ENCODE measurements at regions not wholly inside any gene's neighbourhood (a gene's known extent, or its start where the extent isn't known, plus 50 kb on each side); places are given as distances from the start of the nearest gene placed in this dataset.
"Not testable (repeated sequence)": the region's sequence is repeated elsewhere in the genome, so short reads cannot be mapped to it uniquely, and the experiment has no call there.

DNA sequence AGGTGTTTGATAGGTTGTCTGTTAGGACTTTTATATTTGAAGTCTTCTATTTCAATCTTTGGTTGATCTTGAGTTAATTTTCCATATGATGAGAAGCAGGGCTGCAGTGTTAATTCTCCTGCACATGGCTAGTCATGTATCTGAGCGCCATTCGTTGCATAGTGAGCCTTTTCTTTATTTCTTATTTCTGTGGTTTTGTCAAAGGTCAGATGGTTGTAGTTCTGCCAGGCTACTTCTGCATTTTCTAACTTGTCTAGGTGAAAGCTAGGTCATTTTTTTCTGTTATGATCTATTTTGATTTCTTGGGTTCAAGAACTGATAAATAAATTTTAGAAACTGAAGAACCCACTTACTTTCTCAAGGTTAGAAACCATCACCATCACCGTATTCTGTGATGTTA, 56.7 kb downstream of the CCDC74A start:
- no peak for DNase-seq (ENCODE audit: extremely low read depth in 1 of 11, low read depth in 9 of 11, low spot score in 4 of 11)

DNA sequence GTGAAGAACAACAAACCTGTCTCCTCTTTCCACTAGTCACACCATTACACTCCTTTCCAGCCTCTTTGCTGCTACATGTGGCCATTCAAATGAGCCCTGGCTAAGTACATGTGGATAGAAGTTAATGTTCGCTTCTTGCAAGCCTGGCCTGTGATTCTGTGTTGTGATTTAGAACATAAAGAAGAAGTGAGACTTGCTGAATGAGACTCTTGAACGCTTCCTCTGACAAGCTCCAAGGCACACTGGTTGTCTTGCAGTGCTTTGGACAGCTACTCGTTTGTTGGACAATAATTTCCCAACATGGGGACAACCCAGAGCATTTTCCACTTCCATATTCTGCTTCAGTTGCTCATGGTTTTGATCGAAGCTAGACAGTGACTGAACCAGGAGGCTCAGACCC, 57.3 kb downstream of the CCDC74A start:
- DNase-seq (ENCODE audit: extremely low read depth in 1 of 11, low read depth in 9 of 11, low spot score in 4 of 11) = no peak

DNA sequence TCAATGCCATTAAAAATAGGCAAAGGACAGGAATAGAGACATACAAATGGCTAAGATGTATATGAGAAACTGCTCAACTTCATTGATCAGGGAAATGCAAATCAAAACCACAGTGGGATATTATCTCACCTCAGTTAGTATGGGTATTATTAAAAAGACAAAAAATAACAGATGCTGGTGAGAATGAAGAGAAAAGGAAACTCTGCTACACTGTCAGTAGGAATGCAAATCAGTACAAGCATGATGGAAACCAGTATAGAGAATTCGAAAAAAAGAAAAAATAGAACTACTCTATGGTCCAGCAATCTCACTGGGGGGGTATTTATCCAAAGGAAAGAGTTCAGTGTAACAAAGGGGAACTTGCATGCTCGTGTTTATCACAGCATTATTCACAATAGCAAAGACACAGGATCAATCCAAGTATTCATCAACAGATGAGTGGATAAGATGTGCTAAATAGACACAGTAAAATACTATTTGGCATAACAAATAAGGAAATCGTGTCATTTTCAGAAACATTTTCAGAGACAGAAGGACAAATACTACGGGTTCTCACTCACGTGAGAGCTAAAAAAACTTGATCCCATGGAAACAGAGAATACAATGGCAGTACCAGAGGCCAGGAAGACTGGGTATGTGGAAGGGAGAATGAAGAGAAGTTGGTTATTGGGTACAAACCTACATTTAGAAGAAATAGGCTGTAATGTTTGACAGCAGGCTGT, 60.6 kb downstream of the CCDC74A start:
- no peak for DNase-seq (ENCODE audit: extremely low read depth in 1 of 11, low read depth in 9 of 11, low spot score in 4 of 11)

DNA sequence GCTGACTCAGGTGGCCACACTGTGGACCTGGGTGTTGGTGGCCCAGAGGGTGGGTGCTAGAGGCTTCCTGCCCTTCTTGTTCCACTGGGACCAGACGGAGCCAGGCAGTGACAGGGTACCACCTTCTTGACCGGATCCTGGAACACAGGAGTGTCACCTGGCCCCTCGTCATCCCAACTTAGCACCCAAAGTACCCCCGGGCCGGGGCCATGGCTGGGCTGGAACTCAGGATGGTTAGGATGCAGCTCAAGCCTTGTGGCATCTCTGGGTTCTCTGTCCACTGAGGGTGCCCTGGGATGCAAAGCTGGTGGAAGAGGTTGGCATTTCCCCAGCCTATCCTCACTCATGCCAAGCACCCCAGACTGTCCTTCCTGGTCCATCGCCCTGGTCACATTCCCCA, 61.4 kb downstream of the CCDC74A start:
- not testable (repeated sequence) for DNase-seq (ENCODE audit: extremely low read depth in 1 of 11, low read depth in 9 of 11, low spot score in 4 of 11)

DNA sequence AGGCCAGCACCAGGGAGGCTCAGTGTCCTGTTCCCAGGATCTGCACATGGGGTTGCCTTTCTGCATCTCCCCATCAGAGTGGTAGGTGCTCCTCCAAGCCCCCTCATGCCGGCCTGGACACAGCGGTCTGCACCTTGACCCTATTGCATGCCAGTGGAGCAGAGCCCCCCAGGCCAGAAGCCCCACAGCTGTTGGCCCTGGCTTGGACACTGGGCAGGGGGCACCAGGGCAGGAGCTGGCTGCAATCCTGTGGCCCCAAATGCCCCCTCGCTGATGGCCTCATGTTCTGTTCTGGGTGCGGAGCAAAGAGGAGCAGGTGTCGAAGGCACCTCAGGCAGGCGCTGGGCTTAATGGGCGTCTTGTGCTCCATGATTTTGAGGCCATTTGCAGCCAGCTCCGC, 62.7 kb downstream of the CCDC74A start:
- no peak for DNase-seq (ENCODE audit: extremely low read depth in 1 of 11, low read depth in 9 of 11, low spot score in 4 of 11)

DNA sequence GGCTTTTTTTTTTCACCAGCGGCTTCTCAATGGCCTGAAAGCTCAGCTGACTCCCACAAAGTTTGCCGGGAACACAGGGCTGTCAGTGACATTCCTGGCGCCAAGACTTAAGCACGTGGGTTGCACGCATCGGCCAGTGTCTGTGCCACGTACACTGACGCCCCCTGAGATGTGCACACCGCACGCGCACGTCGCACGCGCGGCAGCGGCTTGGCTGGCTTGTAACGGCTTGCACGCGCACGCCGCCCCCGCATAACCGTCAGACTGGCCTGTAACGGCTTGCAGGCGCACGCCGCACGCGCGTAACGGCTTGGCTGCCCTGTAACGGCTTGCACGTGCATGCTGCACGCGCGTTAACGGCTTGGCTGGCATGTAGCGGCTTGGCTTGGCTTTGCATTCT, 63.2 kb downstream of the CCDC74A start:
- no peak for DNase-seq (ENCODE audit: extremely low read depth in 1 of 11, low read depth in 9 of 11, low spot score in 4 of 11)

DNA sequence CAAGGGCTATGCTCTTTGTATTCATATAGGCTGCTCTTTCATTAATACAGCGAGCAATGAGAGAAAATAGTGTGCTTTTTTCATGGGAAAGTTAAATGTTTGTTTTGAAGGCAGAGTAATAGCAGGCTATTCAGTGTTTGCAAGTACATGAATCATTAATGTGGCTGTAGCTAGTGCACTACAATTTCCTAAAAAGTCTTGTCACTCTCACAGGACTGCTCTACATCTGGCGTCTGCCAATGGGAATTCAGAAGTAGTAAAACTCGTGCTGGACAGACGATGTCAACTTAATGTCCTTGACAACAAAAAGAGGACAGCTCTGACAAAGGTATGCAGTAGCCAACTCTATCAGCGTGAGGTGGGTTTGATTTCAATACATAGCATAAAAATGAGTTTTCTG, 68.9 kb downstream of the CCDC74A start:
- not testable (repeated sequence) for DNase-seq (ENCODE audit: extremely low read depth in 1 of 11, low read depth in 9 of 11, low spot score in 4 of 11)

DNA sequence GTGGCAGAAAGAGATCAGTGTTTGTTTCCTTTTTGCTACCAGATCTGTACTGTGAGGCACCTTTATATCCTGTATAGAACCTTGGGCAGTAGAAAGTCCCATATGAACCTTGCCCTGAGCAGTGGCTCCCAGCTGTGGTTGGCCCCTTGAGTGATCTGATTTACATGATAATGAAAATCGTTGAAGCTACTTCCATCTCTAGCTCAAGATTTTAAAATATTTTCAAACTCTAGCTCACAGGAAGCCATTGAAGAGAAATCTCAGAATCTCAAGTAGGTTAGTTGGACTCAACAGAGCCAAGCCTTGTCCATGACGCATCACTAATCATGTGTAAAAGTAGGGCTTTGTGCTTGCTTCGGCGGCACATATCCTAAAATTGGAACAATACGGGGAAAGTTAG, 74.8 kb downstream of the CCDC74A start:
- DNase-seq (ENCODE audit: extremely low read depth in 1 of 11, low read depth in 9 of 11, low spot score in 4 of 11) = not testable (repeated sequence)

DNA sequence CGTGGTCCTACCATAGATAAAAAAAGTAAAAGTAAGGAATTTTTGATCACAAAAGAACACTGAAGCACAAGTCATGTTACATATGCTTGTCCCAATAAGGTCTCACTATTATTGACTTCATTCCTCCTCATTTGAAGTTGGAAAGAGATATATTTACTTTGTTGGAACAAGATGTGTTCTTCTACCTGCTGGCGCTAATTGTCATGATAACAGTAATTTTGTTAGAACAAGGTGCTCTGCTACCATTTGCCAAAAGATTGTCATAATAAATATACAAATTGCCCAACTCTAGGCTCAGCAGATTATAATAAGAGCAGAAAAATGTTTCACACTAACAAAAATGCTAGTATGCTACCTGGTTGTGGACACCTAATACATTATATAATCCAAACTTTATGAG, 77.0 kb downstream of the CCDC74A start:
- DNase-seq (ENCODE audit: extremely low read depth in 1 of 11, low read depth in 9 of 11, low spot score in 4 of 11) = not testable (repeated sequence)

DNA sequence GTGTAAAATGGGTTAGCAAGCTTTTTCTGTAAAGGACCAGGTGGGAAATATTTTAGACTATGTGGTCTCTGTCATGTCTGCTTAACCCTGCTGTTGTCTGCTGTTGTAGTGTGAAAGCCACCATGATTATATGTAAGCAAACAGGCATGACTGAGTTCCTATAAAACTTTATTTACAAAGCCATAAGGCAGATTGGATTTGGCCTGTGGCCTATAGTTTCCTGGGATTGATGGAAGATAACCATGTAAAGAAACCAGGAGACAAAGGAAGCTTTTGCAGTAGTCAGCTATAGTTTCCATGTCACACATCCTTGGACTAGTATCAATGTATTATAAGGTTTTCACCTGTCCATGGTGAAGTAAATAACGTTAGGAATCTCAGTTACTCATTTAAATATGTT, 78.7 kb downstream of the CCDC74A start:
- DNase-seq (ENCODE audit: extremely low read depth in 1 of 11, low read depth in 9 of 11, low spot score in 4 of 11) = not testable (repeated sequence)

DNA sequence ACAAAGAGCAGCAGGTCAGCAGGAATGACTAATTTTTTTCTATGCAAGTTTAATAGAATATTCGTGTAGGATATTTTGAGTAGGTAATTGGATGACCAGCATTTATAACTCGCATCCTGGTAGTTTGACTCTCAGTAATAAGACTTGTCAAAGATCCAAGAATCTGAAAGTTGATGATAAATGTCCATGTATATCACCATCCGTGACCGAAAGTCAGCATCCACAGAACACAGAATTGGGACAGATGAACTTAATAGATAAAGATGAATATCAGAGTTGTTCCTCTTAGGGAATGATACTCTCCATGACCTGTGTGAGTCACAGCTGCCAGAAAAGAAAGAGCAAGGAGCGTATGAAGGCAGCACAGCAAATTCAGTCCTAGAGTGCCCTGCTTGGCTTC, 79.4 kb downstream of the CCDC74A start:
- not testable (repeated sequence) for DNase-seq (ENCODE audit: extremely low read depth in 1 of 11, low read depth in 9 of 11, low spot score in 4 of 11)

DNA sequence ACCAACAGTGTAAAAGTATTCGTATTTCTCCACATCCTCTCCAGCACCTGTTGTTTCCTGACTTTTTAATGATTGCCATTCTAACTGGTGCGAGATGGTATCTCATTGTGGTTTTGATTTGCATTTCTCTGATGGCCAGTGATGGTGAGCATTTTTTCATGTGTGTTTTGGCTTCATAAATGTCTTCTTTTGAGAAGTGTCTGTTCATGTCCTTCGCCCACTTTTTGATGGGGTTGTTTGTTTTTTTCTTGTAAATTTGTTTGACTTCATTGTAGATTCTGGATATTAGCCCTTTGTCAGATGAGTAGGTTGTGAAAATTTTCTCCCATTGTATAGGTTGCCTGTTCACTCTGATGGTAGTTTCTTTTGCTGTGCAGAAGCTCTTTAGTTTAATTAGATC, 86.9 kb downstream of the CCDC74A start:
- not testable (repeated sequence) for DNase-seq (ENCODE audit: extremely low read depth in 1 of 11, low read depth in 9 of 11, low spot score in 4 of 11)

DNA sequence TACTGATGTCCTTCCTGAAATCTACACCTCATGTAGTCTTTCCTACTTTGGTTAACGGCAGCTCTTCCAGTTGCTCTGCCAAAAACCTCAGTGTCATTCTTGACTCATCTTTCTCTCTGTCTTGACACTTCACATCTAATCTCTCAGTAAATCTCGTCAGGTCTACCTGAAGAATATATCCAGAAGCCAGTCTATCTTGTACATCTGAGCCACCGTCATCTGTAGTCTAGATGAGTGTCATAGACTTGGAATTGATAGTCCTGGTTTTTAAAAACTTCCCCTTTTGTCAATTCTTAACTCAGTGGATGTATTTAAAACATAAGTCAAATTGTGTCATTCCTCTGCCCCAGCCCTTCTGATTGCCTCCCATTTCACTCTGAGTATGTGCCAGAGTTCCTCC, 90.6 kb downstream of the CCDC74A start:
- not testable (repeated sequence) for DNase-seq (ENCODE audit: extremely low read depth in 1 of 11, low read depth in 9 of 11, low spot score in 4 of 11)

DNA sequence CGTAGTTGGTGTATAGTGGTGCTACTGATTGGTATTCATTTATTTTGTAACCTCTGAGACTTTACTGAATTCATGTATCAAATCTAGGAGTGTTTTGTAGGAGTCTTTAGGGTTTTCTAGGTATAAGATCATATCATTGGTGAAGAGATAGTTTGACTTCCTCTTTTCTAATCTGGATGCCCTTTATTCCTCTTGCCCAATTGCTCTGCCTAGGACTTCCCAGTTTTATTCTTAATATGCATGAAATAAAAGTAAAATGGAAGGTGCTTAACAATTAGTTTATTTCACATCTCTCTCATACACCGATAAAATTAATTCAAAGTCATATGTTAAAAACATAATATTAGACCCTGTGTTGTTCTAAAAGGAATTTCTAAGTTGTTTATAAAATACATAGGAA, 95.2 kb downstream of the CCDC74A start:
- not testable (repeated sequence) for DNase-seq (ENCODE audit: extremely low read depth in 1 of 11, low read depth in 9 of 11, low spot score in 4 of 11)

DNA sequence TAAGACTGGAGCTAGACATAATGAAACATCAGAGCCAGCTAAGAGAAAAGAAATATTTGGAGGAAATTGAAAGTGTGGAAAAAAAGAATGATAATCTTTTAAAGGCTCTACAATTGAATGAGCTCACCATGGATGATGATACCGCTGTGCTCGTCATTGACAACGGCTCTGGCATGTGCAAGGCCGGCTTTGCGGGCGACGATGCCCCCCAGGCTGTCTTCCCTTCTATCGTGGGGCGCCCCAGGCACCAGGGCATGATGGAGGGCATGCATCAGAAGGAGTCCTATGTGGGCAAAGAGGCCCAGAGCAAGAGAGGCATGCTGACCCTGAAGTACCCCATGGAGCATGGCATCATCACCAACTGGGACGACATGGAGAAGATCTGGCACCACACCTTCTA, 98.3 kb downstream of the CCDC74A start:
- not testable (repeated sequence) for DNase-seq (ENCODE audit: extremely low read depth in 1 of 11, low read depth in 9 of 11, low spot score in 4 of 11)

DNA sequence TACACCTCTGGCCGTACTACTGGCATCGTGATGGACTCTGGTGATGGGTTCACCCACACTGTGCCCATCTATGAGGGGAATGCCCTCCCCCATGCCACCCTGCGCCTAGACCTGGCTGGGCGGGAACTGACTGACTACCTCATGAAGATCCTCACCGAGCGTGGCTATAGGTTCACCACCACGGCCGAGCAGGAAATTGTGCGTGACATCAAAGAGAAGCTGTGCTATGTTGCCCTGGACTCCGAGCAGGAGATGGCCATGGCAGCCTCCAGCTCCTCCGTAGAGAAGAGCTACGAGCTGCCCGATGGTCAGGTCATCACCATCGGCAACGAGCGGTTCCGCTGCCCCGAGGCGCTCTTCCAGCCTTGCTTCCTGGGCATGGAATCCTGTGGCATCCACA, 98.9 kb downstream of the CCDC74A start:
- not testable (repeated sequence) for DNase-seq (ENCODE audit: extremely low read depth in 1 of 11, low read depth in 9 of 11, low spot score in 4 of 11)

DNA sequence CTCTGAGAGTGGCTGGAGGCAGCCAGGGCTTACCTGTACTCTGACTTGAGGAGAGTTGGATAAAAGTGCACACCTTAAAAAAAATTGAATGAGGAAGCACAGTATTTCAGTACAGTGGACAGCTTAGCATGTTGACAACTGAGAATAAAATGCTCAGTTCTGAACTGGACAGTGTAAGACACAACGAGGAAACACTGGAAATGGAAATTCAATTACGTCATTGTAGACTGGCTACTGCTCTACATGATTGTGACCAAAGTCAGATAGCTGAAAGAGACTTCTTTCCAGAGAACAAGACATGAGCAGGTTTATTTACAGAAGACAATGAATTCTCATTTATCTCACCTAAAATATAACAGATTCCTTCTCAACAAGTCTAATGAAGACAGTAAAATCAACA, 100.1 kb downstream of the CCDC74A start:
- DNase-seq (ENCODE audit: extremely low read depth in 1 of 11, low read depth in 9 of 11, low spot score in 4 of 11) = not testable (repeated sequence)

DNA sequence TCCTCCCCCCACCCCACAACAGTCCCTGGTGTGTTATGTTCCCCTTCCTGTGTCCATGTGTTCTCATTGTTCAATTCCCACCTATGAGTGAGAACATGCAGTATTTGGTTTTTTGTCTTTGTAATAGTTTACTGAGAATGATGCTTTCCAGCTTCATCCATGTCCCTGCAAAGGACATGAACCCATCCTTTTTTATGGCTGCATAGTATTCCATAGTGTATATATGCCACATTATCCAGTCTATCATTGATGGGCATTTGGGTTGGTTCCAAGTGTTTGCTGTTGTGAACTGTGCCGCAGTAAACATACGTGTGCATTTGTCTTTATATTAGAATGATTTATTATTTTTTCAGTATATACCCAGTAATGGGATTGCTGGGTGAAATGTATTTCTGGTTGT, 104.0 kb downstream of the CCDC74A start:
- DNase-seq (ENCODE audit: extremely low read depth in 1 of 11, low read depth in 9 of 11, low spot score in 4 of 11) = not testable (repeated sequence)

DNA sequence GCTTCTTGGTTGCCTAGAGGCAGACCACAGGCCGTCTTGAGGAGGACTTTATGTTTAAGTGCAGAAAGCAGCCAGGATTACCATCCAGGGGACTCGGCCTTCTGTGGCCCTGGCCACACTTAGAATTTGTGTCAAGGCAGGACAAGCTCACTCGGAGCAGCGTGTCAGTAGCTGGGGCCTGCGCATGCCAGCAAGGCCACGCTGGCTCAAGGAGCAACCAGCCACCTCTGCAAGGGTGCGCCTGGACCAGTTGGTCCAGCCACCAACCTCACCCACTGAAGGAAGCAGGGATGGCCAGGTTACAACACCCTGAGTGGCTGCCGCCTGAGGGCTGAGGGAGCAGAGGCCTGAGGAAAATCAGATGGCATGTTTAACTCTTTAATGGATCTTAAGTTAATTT, 105.7 kb downstream of the CCDC74A start:
- DNase-seq (ENCODE audit: extremely low read depth in 1 of 11, low read depth in 9 of 11, low spot score in 4 of 11) = not testable (repeated sequence)

DNA sequence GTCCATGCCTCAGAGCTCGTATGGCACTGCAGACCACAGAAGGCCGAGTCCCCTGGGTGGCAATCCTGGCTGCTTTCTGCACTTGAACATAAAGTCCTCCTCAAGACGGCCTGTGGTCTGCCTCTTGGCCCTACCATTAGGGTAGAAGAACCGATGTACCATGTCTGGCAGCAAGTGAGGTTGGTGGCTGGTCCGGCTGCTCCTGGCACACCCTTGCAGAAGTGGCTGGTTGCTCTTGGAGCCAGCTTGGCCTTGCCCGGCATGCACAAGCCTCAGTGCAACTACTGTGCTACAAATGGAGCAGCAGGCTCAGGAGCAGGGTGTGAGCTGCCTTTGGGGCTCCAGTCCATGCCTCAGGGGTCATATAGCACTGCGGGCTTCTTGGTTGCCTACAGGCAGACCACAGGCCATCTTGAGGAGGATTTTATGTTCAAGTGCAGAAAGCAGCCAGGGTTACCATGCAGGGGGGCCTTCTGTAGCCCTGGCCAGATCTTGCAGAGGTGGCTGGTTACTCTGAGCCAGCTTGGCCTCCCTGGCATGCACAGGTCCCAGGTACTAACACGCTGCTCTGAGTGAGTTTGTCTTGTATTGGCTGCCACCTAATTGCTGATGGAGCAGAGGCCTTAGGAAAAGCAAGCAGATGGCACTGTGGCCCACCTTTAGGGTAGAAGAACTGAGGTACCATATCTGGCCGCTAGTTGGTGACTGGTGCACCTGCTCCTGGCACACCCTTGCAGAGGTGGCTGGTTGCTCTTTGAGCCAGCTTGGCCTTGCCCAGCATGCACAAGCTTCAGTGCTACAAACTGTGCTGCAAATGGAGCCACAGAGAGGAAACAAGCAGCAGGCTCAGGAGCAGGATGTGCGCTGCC, 106.4 kb downstream of the CCDC74A start:
- DNase-seq (ENCODE audit: extremely low read depth in 1 of 11, low read depth in 9 of 11, low spot score in 4 of 11) = not testable (repeated sequence)

All from renal cortex interstitium (tissue), 11 donors.